ENCODE measurements at regions not wholly inside any gene's neighbourhood (a gene's known extent, or its start where the extent isn't known, plus 50 kb on each side); places are given as distances from the start of the nearest gene placed in this dataset.

DNA sequence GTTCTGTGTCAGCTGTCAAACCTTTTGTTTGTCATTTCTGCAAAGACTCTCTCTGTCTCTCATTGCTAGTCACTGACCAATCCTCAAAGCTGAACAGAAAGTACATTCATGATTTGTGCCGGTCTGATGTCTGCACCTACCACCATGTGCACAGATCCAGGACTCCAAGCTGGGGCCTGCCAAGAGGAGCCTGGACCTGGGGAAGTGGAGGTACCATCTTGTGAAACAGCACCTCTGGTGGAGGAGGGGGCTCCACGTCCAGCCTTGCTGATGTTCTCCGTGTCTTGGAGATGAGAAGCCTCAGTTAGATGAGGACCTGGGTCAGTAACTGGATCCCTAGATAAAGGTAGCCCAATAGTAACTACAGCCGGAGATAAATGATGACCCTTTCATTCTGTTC, 98.9 kb downstream of the TENT4A start:
- TF ChIP-seq, protein P1, sequence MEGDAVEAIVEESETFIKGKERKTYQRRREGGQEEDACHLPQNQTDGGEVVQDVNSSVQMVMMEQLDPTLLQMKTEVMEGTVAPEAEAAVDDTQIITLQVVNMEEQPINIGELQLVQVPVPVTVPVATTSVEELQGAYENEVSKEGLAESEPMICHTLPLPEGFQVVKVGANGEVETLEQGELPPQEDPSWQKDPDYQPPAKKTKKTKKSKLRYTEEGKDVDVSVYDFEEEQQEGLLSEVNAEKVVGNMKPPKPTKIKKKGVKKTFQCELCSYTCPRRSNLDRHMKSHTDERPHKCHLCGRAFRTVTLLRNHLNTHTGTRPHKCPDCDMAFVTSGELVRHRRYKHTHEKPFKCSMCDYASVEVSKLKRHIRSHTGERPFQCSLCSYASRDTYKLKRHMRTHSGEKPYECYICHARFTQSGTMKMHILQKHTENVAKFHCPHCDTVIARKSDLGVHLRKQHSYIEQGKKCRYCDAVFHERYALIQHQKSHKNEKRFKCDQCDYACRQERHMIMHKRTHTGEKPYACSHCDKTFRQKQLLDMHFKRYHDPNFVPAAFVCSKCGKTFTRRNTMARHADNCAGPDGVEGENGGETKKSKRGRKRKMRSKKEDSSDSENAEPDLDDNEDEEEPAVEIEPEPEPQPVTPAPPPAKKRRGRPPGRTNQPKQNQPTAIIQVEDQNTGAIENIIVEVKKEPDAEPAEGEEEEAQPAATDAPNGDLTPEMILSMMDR (IDR thresholded peaks at IDR 0.05) = no peak
- no peak for TF ChIP-seq POLR2A (IDR thresholded peaks at IDR 0.05)
